H4 (cell line): ENCODE measurements at regions not wholly inside any gene's neighbourhood (a gene's known extent, or its start where the extent isn't known, plus 50 kb on each side); places are given as distances from the start of the nearest gene placed in this dataset.

ENCODE experiments used
- DNase-seq: peaks from one replicate; pipeline ENCODE4 v3.0.0-alpha.2; 2015; ENCODE audit warnings: low spot score

DNA sequence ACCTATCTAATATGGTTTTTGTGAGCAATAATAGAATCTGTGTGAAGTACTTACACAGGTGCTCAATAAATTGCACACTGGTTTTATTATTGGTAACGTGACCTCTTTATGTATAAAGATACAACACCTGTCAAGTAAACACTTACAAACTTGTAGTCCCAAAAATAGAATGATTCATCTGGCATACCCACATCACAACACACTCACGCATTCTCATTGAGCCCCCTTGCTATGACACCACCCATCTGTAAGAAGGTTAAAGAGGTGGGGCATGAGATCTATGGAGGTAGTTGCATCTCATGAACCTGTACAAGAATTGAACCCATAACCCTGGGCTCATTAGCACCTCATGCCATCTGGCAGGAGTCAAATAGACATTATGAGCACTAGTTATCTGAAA lies 134.9 kb upstream of the THBS1 start:
- no peak for DNase-seq

- no peak for DNase-seq
Observed at GRCh38 chr15:39447346-39447745, 133.5 kb upstream of the THBS1 start.

GRCh38 chr15:39447881-39448280 lies 133.0 kb upstream of the THBS1 start:
- no peak for DNase-seq

- no peak for DNase-seq
Observed at GRCh38 chr15:39448409-39448808, 132.5 kb upstream of the THBS1 start.

GRCh38 chr15:39451121-39451688 lies 129.7 kb upstream of the THBS1 start:
- no peak for DNase-seq

DNA sequence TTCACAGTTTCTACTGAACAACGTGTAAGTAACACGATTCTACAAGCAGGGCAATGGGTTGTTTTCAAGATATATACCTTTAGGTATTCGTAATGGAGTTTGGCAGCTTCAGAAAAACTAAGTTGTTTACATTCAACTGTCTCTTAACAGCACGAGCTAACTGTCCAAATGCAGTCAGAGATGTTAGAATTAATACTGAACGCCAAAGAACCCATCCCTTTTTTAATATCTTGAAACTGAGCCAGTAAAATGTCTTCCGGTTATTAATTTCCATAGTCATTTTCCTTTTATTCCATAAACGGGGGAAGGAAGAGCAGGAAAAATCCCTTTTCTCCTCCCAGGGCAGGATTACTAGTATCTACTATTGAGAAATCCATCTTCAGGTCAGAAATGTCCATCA lies 129.0 kb upstream of the THBS1 start:
- no peak for DNase-seq

GRCh38 chr15:39453620-39454019 lies 127.3 kb upstream of the THBS1 start:
- DNase-seq, result no peak

DNA sequence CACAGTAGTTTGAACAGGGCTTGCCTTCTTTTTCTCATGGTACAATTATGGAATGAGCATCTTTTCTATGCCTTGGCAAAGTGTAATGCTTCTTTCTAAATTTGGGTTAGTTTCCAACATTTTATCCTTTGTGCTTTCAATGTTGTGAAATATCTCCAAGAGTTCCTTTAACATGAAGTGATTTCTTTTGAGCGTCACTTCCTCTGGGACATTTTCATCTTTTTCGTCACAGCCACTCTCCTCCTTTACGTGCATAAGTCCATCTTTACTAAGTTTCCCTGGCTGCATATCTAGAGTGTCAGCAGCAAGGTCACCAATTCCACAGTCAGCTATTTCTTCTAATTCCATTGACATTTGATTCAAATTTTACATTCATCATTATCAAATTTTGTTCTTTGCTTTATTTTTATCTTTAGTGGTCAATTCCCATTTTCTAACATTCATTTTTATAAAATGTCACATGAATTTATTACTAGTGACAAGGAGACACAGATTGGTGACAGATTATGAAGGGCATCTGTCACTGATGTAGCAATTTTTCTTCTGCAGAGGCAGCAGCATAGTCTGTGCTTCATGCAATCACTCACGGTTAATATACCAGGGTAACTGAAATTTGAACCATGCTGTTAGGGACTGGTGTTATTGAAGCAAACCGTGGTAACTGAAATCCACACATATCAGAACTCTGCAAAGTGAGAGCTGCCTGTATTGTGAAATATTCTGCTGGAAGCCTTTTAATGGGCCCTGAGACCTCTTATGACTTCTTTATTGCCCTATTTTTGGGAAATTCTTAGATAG lies 126.5 kb upstream of the THBS1 start:
- DNase-seq, result no peak

DNA sequence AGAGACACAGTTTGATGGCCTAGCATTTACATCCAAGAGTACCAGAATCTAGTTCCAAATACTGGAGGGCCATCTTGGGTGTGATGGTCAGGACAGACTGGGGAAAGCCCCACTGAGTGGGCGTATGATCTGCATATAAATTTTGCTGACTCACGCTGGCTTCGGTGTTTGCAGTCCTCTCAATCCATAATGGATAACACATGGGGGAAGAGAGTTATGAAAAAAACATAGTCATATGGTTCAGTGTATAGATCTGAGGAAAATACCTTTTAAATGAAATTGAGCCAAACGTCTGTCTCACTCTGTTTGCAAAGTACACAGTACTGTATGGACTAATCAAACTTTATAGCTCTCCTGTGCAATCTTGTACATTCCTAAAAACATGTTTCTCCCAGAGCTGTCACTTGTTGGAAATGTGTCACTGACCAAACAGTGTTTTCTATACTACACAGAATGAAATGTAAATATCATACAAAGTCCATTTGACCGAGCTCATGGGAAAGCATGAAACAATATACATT lies 125.3 kb upstream of the THBS1 start:
- DNase-seq, result peak; percentile 21

DNA sequence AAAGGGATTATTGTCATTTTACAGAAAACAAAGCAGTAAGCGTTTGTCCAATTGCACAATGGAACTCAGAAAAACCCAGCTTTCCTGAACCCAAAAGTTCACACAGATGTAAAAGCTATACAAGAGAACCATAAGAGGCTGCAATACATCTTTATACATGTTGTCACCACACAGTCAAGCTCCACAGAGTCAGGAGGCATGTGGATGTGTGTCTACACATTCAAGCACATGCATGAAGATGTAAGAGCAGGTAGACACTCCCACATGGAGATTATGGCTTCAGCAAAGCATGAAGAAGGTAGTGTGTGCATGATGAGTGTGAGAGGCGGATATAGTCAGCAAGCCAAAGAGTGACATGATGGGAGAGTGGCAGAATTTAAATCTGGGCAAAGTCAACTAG lies 124.7 kb upstream of the THBS1 start:
- DNase-seq, result no peak

GRCh38 chr15:39456582-39457330 lies 124.1 kb upstream of the THBS1 start:
- DNase-seq, result no peak

DNA sequence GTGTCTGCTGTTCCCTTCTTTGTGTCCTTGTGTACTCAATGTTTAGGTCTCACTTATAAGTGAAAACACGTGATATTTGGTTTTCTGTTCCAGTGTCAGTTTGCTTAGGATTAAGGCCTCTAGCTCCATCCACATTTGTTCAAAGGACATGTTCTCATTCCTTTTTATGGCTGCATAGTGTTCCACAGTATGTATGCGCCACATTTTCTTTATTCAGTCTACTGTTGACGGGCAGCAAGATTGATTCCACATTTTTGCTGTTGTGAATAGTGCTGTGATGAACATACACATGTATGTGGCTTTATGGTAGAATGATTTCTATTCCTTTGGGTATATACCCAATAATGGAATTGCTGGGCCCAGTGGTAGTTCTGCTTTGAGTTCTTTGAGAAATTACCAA lies 122.7 kb upstream of the THBS1 start:
- DNase-seq, result no peak

GRCh38 chr15:39459548-39459947 lies 121.3 kb upstream of the THBS1 start:
- DNase-seq, result no peak

DNA sequence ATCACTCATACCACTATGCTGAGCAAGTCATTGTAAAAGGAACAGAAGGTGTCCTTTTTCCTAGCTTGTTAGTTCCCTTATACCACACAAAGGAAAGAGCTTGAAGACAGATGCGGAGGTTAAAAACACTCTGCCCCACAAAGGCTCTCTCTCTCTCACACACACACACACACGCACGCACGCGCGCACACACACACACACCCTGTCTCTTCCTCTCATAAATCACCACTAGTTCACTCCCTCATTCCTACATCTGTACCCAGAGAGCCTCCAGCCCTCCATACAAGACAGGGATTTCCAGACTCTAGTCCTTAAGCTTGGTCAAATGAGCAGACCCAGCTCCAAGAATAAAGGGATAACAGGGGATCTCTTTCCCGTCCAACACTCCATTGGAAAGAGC lies 120.1 kb upstream of the THBS1 start:
- DNase-seq, result no peak

GRCh38 chr15:39461536-39462130 lies 119.2 kb upstream of the THBS1 start:
- no peak for DNase-seq

- DNase-seq, result no peak
Observed at GRCh38 chr15:39462691-39463090, 118.2 kb upstream of the THBS1 start.

DNA sequence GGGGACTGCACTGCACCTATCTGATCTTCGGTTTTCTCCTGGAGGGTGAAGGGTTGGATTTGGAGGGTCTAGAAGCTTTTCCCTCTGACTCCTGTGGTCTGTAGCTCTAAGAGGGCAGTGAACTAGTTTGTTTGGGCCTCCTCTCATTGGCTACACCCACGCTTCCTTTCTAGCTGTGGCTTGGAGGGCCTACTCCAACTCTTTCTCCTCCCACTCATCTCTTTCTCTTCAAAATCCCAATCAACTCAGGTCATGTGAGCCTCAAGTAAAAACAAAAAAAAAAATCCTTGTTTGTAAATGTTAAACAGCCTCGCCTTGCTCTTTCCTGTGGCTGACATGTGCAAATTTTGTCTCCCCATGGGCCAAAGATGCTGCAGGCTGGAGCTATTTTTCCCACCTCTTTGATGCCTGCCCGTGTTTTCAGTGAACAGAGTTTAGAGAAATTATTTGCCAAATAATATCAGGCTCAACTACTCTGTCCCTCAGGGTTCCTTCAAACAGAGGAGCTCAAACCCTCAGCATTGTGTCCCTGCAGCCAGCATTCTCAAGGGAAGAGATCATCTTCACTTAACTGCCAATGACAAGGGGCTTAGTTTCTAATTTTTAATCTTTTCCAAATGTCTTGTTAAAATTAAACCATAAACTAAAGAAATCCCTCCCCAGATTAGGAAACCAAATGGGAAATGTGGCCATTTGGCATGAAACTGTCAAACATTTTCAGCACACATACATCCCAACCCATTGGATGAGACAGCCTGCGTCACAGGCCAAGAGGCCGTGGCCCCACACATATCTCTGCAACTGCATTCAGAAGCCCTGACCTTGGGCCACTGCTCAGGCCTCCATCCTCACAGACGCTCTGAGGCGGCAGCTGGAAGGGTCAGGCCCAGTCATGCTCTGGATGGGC lies 114.8 kb upstream of the THBS1 start:
- no peak for DNase-seq

DNA sequence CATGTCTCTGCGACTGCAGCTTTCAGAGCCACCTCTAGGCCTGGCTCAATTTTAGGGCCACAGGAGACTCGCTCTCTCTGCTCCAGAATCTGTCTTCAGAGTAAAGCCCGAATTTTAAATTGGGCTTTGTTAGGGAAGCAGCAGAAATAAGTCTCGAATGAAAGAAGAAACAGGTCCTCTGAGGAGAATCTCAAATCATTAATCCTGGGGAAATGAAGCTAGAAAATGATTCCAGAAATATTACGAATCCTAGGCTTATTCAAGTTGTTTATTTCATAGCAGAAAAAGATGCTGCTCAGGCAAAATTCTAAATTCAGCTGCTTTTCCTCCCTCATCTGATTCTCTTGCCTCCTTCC lies 114.2 kb upstream of the THBS1 start:
- no peak for DNase-seq

GRCh38 chr15:39468331-39468730 lies 112.5 kb upstream of the THBS1 start:
- DNase-seq, result no peak

GRCh38 chr15:39468828-39469227 lies 112.1 kb upstream of the THBS1 start:
- no peak for DNase-seq

GRCh38 chr15:39471785-39472574 lies 108.9 kb upstream of the THBS1 start:
- DNase-seq, result no peak
